Mucosa of descending colon (tissue), 3 donors: ENCODE measurements at regions not wholly inside any gene's neighbourhood (a gene's known extent, or its start where the extent isn't known, plus 50 kb on each side); places are given as distances from the start of the nearest gene placed in this dataset.

Experiments
- ATAC-seq: fragments of 200-7000 bp; cut with Tn5 transposase; one replicate; pipeline ENCODE4 v1.9.1; 2020; ENCODE audit warnings: mild to moderate bottlenecking, moderate library complexity
- DNase-seq, 3 donors: peaks; one replicate each; pipeline ENCODE4 v3.0.0-alpha.2; 2020
- H3K36me3 ChIP-seq: fragments of 200-600 bp; one replicate; pipeline ENCODE4 v1.8.0; 2021; ENCODE audit warnings: low read depth, mild to moderate bottlenecking
- H3K4me1 ChIP-seq: fragments of 200-600 bp; one replicate; pipeline ENCODE4 v1.8.0; 2021; ENCODE audit warnings: low read depth, mild to moderate bottlenecking
- H3K4me3 ChIP-seq: fragments of 200-600 bp; one replicate; pipeline ENCODE4 v1.8.0; 2021; ENCODE audit warnings: mild to moderate bottlenecking
- H3K9me3 ChIP-seq: fragments of 200-600 bp; one replicate; pipeline ENCODE4 v1.8.0; 2021; ENCODE audit warnings: mild to moderate bottlenecking
- CTCF ChIP-seq: fragments of 200-600 bp; IDR thresholded peaks from one replicate; pipeline ENCODE4 v1.8.0; 2022; ENCODE audit warnings: antibody characterized with exemption, mild to moderate bottlenecking
- intact Hi-C, 2 donors: fragments of 100-400 bp; cut with DNase I in 1 of 2; cut with micrococcal nuclease in 1 of 2; formaldehyde crosslinking; loops; one replicate each; pipeline versions ENCODE4 v1.11.0 to v1.11.1; 2022; cut with DNase I, micrococcal nuclease
- donor health status: DM: no; HTN: no; CAD: no; lungs with moderate emphysema.
- donor health status: DM: no; HTN: no; CAD: no.
- donor health status: DM: no; HTN: yes; CAD: no.

DNA sequence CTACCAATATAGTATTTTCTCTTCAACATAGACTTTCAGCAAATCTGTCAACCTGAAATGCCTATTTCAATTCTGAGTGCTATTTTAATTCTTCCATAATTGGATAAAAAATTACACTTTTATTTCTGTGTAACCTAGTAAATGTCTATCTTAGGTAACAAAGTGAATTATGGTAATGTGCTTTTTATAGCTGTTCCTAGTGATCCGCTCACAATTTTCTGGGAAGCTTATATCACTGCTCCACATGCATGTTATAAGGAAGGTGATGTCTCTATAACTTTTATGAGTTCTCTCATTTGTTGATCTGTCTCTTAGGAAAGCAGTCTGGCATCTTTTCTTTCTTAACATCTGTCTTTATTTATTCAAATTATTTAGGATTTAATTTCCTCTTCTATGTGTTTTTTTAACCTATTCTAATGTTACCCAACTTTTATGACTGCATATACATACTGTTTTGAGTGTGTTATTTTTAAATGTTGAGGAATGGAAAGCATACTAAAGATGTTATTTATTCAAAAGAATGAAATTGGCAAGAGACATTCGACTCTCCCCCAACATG lies 777.1 kb upstream of the MDGA2 start:
- no peaks in the 10 kb centered on the region for H3K4me1 ChIP-seq
- intact Hi-C loops: no loop called here
- H3K36me3 ChIP-seq: no peaks in the 10 kb centered on the region
- peaks cover 11% of the 10 kb centered on the region for H3K9me3 ChIP-seq
- DNase-seq (no peak), ATAC-seq (no peak)
- H3K4me3 ChIP-seq: no peak overlapping the region
- TF ChIP-seq CTCF: no peak

DNA sequence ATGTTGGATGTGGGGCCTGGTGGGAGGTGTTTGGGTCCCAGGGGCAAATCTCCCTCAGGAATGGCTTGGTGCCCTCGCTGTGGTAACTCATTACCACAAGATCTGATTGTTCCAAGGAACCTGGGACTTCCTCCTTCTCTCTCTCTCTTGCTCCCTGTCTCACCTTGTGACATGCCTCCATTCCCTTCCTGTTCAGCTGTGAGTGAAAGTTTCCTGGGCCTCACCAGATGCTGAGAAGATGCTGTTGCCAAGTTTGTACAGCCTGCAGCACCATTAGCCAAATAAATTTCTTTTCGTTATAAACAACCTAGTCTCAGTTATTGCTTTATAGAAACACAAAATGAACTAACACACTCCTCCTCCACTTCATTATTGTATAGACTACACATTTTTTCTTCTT lies 759.8 kb upstream of the MDGA2 start:
- intact Hi-C loops: no loop called here
- Histone ChIP-seq H3K9me3 (peaks cover 18% of the 10 kb centered on the region), H3K36me3 (no peaks in the 10 kb centered on the region), H3K4me3 (no peak overlapping the region), H3K4me1 (no peaks in the 10 kb centered on the region)
- no peak for DNase-seq
- TF ChIP-seq CTCF: no peak
- ATAC-seq: no peak

GRCh38 chr14:48430805-48431204 lies 755.4 kb upstream of the MDGA2 start:
- no peak overlapping the region for H3K4me3 ChIP-seq
- DNase-seq: no peak
- H3K4me1 ChIP-seq: no peaks in the 10 kb centered on the region
- TF ChIP-seq CTCF: no peak
- intact Hi-C loops: no loop called here
- peaks cover 15% of the 10 kb centered on the region for H3K9me3 ChIP-seq
- ATAC-seq: no peak
- no peaks in the 10 kb centered on the region for H3K36me3 ChIP-seq

- Histone ChIP-seq H3K4me1 (no peaks in the 10 kb centered on the region), H3K4me3 (no peak overlapping the region), H3K9me3 (peaks cover 12% of the 10 kb centered on the region), H3K36me3 (no peaks in the 10 kb centered on the region)
- DNase-seq: no peak
- no peak for ATAC-seq
- TF ChIP-seq CTCF: no peak
- intact Hi-C loops: no loop called here
These were observed 754.1 kb upstream of the MDGA2 start for GRCh38 chr14:48429512-48429911.

DNA sequence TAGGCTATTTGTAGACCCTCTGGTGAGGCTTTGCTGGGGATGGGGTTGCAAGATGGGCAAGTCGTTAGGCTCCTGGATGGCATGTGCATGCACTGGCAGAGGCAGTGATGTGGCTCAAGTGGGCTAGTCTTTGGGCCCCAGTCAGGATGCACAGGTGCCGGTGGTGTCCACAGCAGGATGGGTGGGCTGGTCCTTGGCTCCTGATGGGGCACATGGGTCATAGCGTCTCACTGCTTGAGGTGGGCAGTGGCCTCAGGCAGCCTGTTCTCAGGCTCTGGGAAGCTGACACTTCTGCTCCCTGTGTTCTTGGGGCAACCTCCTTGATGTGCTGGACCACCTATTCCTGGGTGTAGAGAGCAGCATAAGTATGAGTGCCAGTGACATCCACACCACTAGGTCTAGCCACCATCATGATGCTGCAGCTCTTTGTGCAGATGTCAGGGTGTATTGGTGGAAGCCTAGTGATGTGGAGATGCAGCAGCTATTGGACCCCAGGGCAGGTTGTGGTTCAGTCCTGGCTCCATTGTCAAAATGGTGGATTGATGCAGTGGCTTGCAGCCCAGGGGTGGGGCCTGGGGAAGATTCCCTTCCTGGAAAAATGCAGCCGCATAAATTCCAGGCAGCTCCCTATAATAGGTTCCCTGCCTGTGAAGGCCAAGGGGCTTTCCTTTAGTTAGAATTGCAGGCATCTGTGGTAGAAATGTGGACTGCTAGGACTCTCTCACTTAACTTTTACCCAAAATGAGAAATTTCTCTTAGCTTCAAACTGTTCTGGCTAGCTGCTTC lies 742.5 kb upstream of the MDGA2 start:
- DNase-seq (no peak), ATAC-seq (no peak)
- Histone ChIP-seq H3K36me3 (no peaks in the 10 kb centered on the region), H3K4me1 (no peaks in the 10 kb centered on the region), H3K9me3 (peaks cover 24% of the 10 kb centered on the region), H3K4me3 (no peak overlapping the region)
- TF ChIP-seq CTCF: no peak
- intact Hi-C loops: no loop called here
